Psoas muscle (tissue), 7 donors: ENCODE measurements at regions not wholly inside any gene's neighbourhood (a gene's known extent, or its start where the extent isn't known, plus 50 kb on each side); places are given as distances from the start of the nearest gene placed in this dataset.

Experiments
- ATAC-seq, 4 donors: fragments of 200-7000 bp; cut with Tn5 transposase; one replicate each; pipeline ENCODE4 v1.9.1; 2020; ENCODE audit warnings: moderate library complexity in 3 of 4, mild to moderate bottlenecking in 2 of 4
- DNase-seq, 2 donors: peaks; one replicate each; pipeline ENCODE4 v3.0.0-alpha.2; 2020
- H3K27ac ChIP-seq: fragments of 200-600 bp; one replicate; pipeline ENCODE4 v1.8.0; 2022
- H3K27me3 ChIP-seq, 3 donors: fragments of 200-600 bp in 1 of 3; one replicate each; pipeline versions ENCODE4 v1.6.1 to v1.8.0; 2013 to 2022; ENCODE audit warnings: low read length in 2 of 3, mild to moderate bottlenecking in 2 of 3, moderate library complexity in 1 of 3; ENCODE audit not compliant: insufficient read depth in 3 of 3
- H3K36me3 ChIP-seq, 2 donors: fragments of 200-600 bp in 1 of 2; one replicate each; pipeline versions ENCODE4 v1.6.1 to v1.8.0; 2013 to 2022; ENCODE audit warnings: low read depth in 1 of 2, mild to moderate bottlenecking in 1 of 2, moderate library complexity in 1 of 2; ENCODE audit not compliant: insufficient read depth in 1 of 2
- H3K4me1 ChIP-seq: fragments of 200-600 bp; one replicate; pipeline ENCODE4 v1.8.0; 2022
- H3K4me3 ChIP-seq: fragments of 200-600 bp; one replicate; pipeline ENCODE4 v1.8.0; 2022; ENCODE audit warnings: mild to moderate bottlenecking
- H3K9me3 ChIP-seq: fragments of 200-600 bp; one replicate; pipeline ENCODE4 v1.8.0; 2022
- CTCF ChIP-seq: fragments of 200-600 bp; IDR thresholded peaks from one replicate; pipeline ENCODE4 v1.8.0; 2022; ENCODE audit warnings: antibody characterized with exemption
- WGBS, 3 donors: extraction: QIAGEN DNeasy Blood & Tissue Kit; methylation state at CpG; one replicate each; pipeline versions ENCODE4 v1.1.6 to v1.1.7; 2013; 5-methylcytosine and 5-hydroxymethylcytosine counted together
- intact Hi-C, 2 donors: fragments of 100-400 bp; cut with DNase I; formaldehyde crosslinking; loops; one replicate each; pipeline versions ENCODE4 v1.11.0 to v1.14.2; 2022
- donor health status: healthy with polysubstance abuse.
- donor health status: DM: no; HTN: no; CAD: no; lungs with moderate emphysema.
- donor health status: Bipolar disorder and iron deficiency.
- donor health status: healthy.
- donor health status: DM: yes; HTN: yes; CAD: no.
- donor health status: DM: no; HTN: no; CAD: no.
- donor health status: DM: yes; HTN: yes; CAD: no.

- Histone ChIP-seq H3K27me3 (peaks cover 0 to 58% (median 5%) of the 10 kb centered on the region in 3 donors), H3K4me1 (no peaks in the 10 kb centered on the region), H3K36me3 (no peaks in the 10 kb centered on the region), H3K9me3 (no peaks in the 10 kb centered on the region), H3K27ac (no peak overlapping the region), H3K4me3 (no peak overlapping the region)
- DNase-seq (no peak), ATAC-seq (no peak)
- 9 to 15% (median 12%) methylated on average over 30 of the region's 30 CpGs for WGBS, 3 donors
- no peak for TF ChIP-seq CTCF
- intact Hi-C loops, result no loop called here
These were observed 258.0 kb upstream of the SP4 start for GRCh38 chr7:21169667-21170580.

GRCh38 chr7:21172800-21173199, 255.1 kb upstream of the SP4 start:
- Histone ChIP-seq H3K4me1 (no peaks in the 10 kb centered on the region), H3K4me3 (no peak overlapping the region), H3K9me3 (no peaks in the 10 kb centered on the region), H3K36me3 (no peaks in the 10 kb centered on the region), H3K27me3 (peaks cover 0 to 41% (median 5%) of the 10 kb centered on the region in 3 donors), H3K27ac (no peak overlapping the region)
- WGBS, 3 donors, result 51 to 69% (median 61%) methylated on average over 6 of the region's 6 CpGs
- DNase-seq, result no peak
- TF ChIP-seq CTCF, result no peak
- intact Hi-C loops, result no loop called here
- ATAC-seq, result no peak

GRCh38 chr7:21173436-21173835, 254.4 kb upstream of the SP4 start:
- DNase-seq (no peak), ATAC-seq (no peak)
- intact Hi-C loops, result no loop called here
- WGBS, 3 donors, result 41 to 56% (median 43%) methylated on average over 1 of the region's 1 CpG
- no peak for TF ChIP-seq CTCF
- no peaks in the 10 kb centered on the region for H3K4me1 ChIP-seq
- no peak overlapping the region for H3K4me3 ChIP-seq
- no peak overlapping the region for H3K27ac ChIP-seq
- H3K27me3 ChIP-seq, result peaks cover 0 to 35% (median 0%) of the 10 kb centered on the region in 3 donors
- H3K36me3 ChIP-seq, result no peaks in the 10 kb centered on the region
- no peaks in the 10 kb centered on the region for H3K9me3 ChIP-seq

- TF ChIP-seq CTCF, result no peak
- H3K27ac ChIP-seq, result no peak overlapping the region
- H3K27me3 ChIP-seq, result peaks cover 0 to 13% (median 0%) of the 10 kb centered on the region in 3 donors
- intact Hi-C loops, result no loop called here
- H3K4me3 ChIP-seq, result no peak overlapping the region
- no peaks in the 10 kb centered on the region for H3K4me1 ChIP-seq
- no peaks in the 10 kb centered on the region for H3K9me3 ChIP-seq
- DNase-seq, result no peak
- H3K36me3 ChIP-seq, result no peaks in the 10 kb centered on the region
- WGBS, 3 donors, result 17 to 26% (median 21%) methylated on average over 1 of the region's 1 CpG
- ATAC-seq, result no peak
These were observed 252.2 kb upstream of the SP4 start for GRCh38 chr7:21175714-21176113.
